MCF 10A (cell line): ENCODE measurements at regions not wholly inside any gene's neighbourhood (a gene's known extent, or its start where the extent isn't known, plus 50 kb on each side); places are given as distances from the start of the nearest gene placed in this dataset.

ENCODE experiments used
- BruUV-seq: library from RNA; stranded (reverse); fragments of 400-500 nt; replicated peaks from 2 replicates; lab custom pipeline; 2021; lab: Mats Ljungman, UMichigan
- CTCF ChIA-PET: fragments of 300-600 bp; sonication (Branson Sonifier 250); formaldehyde crosslinking; extraction: SDS; loops from one replicate; lab custom pipeline; 2021; ENCODE audit warnings: antibody characterized with exemption, inconsistent platforms; lab: Yijun Ruan, JAX
- POLR2A ChIA-PET: fragments of 300-600, 350-650 bp; sonication (Branson Sonifier 250); formaldehyde crosslinking; extraction: SDS; loops from one replicate; lab custom pipeline; 2020; ENCODE audit warnings: antibody characterized with exemption, inconsistent platforms; lab: Yijun Ruan, JAX
- DNase-seq: peaks from one replicate; pipeline ENCODE4 v3.0.0-alpha.2; 2018; ENCODE audit not compliant: unreplicated experiment
- H3K27ac Mint-ChIP-seq: one replicate; pipeline ENCODE4 v1.8.0; 2022; ENCODE audit warnings: mild to moderate bottlenecking, low read depth, mixed read lengths; ENCODE audit not compliant: unreplicated experiment
- H3K27me3 Mint-ChIP-seq: one replicate; pipeline ENCODE4 v1.8.0; 2022; ENCODE audit warnings: mixed read lengths; ENCODE audit not compliant: insufficient read depth, unreplicated experiment
- H3K36me3 Mint-ChIP-seq: one replicate; pipeline ENCODE4 v1.8.0; 2022; ENCODE audit warnings: mild to moderate bottlenecking, moderate library complexity, mixed read lengths; ENCODE audit not compliant: insufficient read depth, unreplicated experiment
- H3K4me1 Mint-ChIP-seq: one replicate; pipeline ENCODE4 v1.8.0; 2022; ENCODE audit warnings: mixed read lengths; ENCODE audit not compliant: insufficient read depth, unreplicated experiment
- H3K4me3 Mint-ChIP-seq: one replicate; pipeline ENCODE4 v1.8.0; 2022; ENCODE audit warnings: mild to moderate bottlenecking, moderate library complexity, mixed read lengths; ENCODE audit not compliant: unreplicated experiment
- H3K9me3 Mint-ChIP-seq: one replicate; pipeline ENCODE4 v1.8.0; 2022; ENCODE audit warnings: mixed read lengths; ENCODE audit not compliant: unreplicated experiment
- CTCF ChIP-seq: fragments of 200-600 bp; IDR thresholded peaks from one replicate; pipeline ENCODE4 v1.8.0; 2022; ENCODE audit warnings: antibody characterized with exemption, mild to moderate bottlenecking; ENCODE audit not compliant: unreplicated experiment
- intact Hi-C: fragments of 100-400 bp; cut with micrococcal nuclease; formaldehyde crosslinking; loops from 2 replicates; pipeline ENCODE4 v1.14.1; 2022

DNA sequence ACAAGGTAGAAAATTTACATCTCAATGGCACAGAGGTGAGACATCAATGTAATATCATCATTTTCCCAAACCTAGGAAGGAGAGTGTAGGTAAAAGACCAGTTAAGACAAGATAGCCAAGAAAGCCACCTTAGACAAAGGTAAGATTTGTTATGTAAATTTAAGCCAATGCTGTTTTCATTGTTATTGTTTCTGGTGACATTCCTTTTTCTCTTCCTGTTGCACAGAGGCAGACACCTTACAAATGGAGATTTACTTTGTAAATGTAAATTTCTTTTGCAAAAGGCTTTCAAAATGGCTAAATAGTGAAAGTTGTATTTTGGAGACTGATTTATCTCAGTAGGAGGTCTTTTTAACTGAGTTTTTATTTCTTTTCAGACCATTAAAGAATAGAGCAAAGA, 159.1 kb downstream of the YIPF5 start:
- no peaks in the 10 kb centered on the region for H3K27me3 Mint-ChIP-seq
- POLR2A ChIA-PET: interaction anchor here (0.7 kb wide), 1 partner anchor 28 kb away, joined by 3 read pairs; no protein-coding TSS in a partner anchor

GRCh38 chr5:144013816-144014215, 156.6 kb downstream of the YIPF5 start:
- BruUV-seq: no TSS peak
- H3K36me3 Mint-ChIP-seq: no peaks in the 10 kb centered on the region
- ChIA-PET CTCF (interaction anchor here (0.5 to 1.6 kb wide), 3 partner anchors 8 to 1301 kb away, joined by 3 to 5 read pairs (median 4); no protein-coding TSS in a partner anchor), POLR2A (interaction anchor here (0.8 to 1.2 kb wide), 3 partner anchors 9 to 28 kb away, joined by 3 read pairs; no protein-coding TSS in a partner anchor)
- DNase-seq: no peak
- no peak overlapping the region for H3K27ac Mint-ChIP-seq
- H3K9me3 Mint-ChIP-seq: peaks cover 22% of the 10 kb centered on the region
- intact Hi-C loops: no loop called here
- H3K27me3 Mint-ChIP-seq: no peaks in the 10 kb centered on the region
- no peak for TF ChIP-seq CTCF
- H3K4me3 Mint-ChIP-seq: no peak overlapping the region
- no peaks in the 10 kb centered on the region for H3K4me1 Mint-ChIP-seq

More for the DNA sequence above, 159.1 kb downstream of the YIPF5 start:
- H3K9me3 Mint-ChIP-seq: peaks cover 22% of the 10 kb centered on the region
- no peaks in the 10 kb centered on the region for H3K4me1 Mint-ChIP-seq
- BruUV-seq: no TSS peak
- no peak overlapping the region for H3K4me3 Mint-ChIP-seq
- DNase-seq: no peak
- H3K36me3 Mint-ChIP-seq: no peaks in the 10 kb centered on the region
- TF ChIP-seq CTCF: no peak
- intact Hi-C loops: no loop called here
- no peak overlapping the region for H3K27ac Mint-ChIP-seq
- CTCF ChIA-PET: interaction anchor here (0.6 to 1.6 kb wide), 3 partner anchors 14 to 187 kb away, joined by 3 to 5 read pairs (median 4); no protein-coding TSS in a partner anchor

GRCh38 chr5:144015961-144016360, 154.5 kb downstream of the YIPF5 start:
- Mint-ChIP-seq H3K27me3 (no peaks in the 10 kb centered on the region), H3K36me3 (no peaks in the 10 kb centered on the region), H3K9me3 (peaks cover 22% of the 10 kb centered on the region), H3K4me1 (no peaks in the 10 kb centered on the region), H3K27ac (no peak overlapping the region), H3K4me3 (no peak overlapping the region)
- CTCF ChIA-PET: no interaction called here
- intact Hi-C loops: no loop called here
- no peak for DNase-seq
- POLR2A ChIA-PET: no interaction called here
- TF ChIP-seq CTCF: no peak
- BruUV-seq: no TSS peak

DNA sequence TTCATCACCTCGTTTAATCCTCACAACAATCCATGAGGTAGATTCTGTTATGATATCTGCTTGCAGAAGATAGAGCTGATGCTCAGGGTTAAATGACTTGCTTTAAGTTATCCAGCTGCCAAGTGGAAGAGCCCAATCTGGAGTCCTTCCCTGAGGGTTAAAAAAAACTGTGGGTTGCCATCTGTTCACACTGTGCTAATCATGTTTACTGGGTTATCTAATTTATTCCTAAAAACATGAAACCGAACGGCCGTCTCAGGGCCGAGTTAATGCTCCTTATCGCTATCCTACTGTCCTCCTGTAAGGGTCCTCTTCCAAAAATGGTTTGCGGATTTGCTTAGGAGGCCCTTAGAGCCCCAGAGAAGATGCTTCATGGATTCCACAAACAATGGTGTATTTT, 153.3 kb downstream of the YIPF5 start:
- BruUV-seq: no TSS peak
- Mint-ChIP-seq H3K36me3 (no peaks in the 10 kb centered on the region), H3K9me3 (peaks cover 22% of the 10 kb centered on the region), H3K4me3 (no peak overlapping the region), H3K4me1 (no peaks in the 10 kb centered on the region), H3K27ac (no peak overlapping the region), H3K27me3 (no peaks in the 10 kb centered on the region)
- intact Hi-C loops: no loop called here
- DNase-seq: no peak
- POLR2A ChIA-PET: interaction anchor here (0.6 to 0.7 kb wide), 2 partner anchors 37 to 1155 kb away, joined by 3 read pairs; no protein-coding TSS in a partner anchor
- no peak for TF ChIP-seq CTCF
- CTCF ChIA-PET: no interaction called here
